Right ventricle myocardium superior (tissue), 1 donor: ENCODE measurements at regions not wholly inside any gene's neighbourhood (a gene's known extent, or its start where the extent isn't known, plus 50 kb on each side); places are given as distances from the start of the nearest gene placed in this dataset.

Source experiments
- ATAC-seq: fragments of 200-7000 bp; cut with Tn5 transposase; one replicate; pipeline ENCODE4 v1.9.1; 2020; ENCODE audit warnings: mild to moderate bottlenecking; ENCODE audit not compliant: poor library complexity
- DNase-seq: peaks from one replicate; pipeline ENCODE4 v3.0.0-alpha.2; 2020
- intact Hi-C: fragments of 100-400 bp; cut with DNase I; formaldehyde crosslinking; loops from one replicate; pipeline ENCODE4 v1.11.2; 2022
- donor health status: DM: no; HTN: yes; CAD: no; lungs with severe emphysema.

GRCh38 chr2:216572582-216573578 lies 60.3 kb upstream of the IGFBP2 start:
- intact Hi-C loops: loop anchor here (5.0 kb wide), 1 partner anchor 36 kb away; no protein-coding TSS in a partner anchor
- peak; percentile 96 for ATAC-seq
- DNase-seq: peak; percentile 85

- intact Hi-C loops: loop anchor here (5.0 kb wide), 1 partner anchor 37 kb away; no protein-coding TSS in a partner anchor
- DNase-seq (no peak), ATAC-seq (peak; percentile 32)
Measured at GRCh38 chr2:216574046-216574445, 59.2 kb upstream of the IGFBP2 start.

GRCh38 chr2:216574586-216574985 lies 58.6 kb upstream of the IGFBP2 start:
- DNase-seq: no peak
- no peak for ATAC-seq
- intact Hi-C loops: loop anchor here (5.0 kb wide), 1 partner anchor 37 kb away; no protein-coding TSS in a partner anchor

GRCh38 chr2:216575465-216575864 lies 57.8 kb upstream of the IGFBP2 start:
- no peak for DNase-seq
- intact Hi-C loops: no loop called here
- no peak for ATAC-seq

- DNase-seq (no peak), ATAC-seq (no peak)
- intact Hi-C loops: no loop called here
Measured at GRCh38 chr2:216576616-216577015, 56.6 kb upstream of the IGFBP2 start.

GRCh38 chr2:216578325-216578724 lies 54.9 kb upstream of the IGFBP2 start:
- ATAC-seq (no peak), DNase-seq (no peak)
- intact Hi-C loops: no loop called here

- intact Hi-C loops: no loop called here
- ATAC-seq: no peak
- DNase-seq: no peak
Measured at GRCh38 chr2:216583147-216583546, 50.1 kb upstream of the IGFBP2 start.
